22Rv1 (cell line): ENCODE measurements at regions not wholly inside any gene's neighbourhood (a gene's known extent, or its start where the extent isn't known, plus 50 kb on each side); places are given as distances from the start of the nearest gene placed in this dataset.

Experiments used
- ZFX ChIP-seq: fragments of 450-650 bp; IDR thresholded peaks from 2 replicates; pipeline ENCODE4 v1.6.1; 2017; ENCODE audit warnings: antibody characterized with exemption, borderline replicate concordance
- TF ChIP-seq, protein P1 (sequence below): fragments of 450-650 bp; IDR thresholded peaks from 2 replicates; pipeline ENCODE4 v1.5.1; 2017; ENCODE audit warnings: mild to moderate bottlenecking

DNA sequence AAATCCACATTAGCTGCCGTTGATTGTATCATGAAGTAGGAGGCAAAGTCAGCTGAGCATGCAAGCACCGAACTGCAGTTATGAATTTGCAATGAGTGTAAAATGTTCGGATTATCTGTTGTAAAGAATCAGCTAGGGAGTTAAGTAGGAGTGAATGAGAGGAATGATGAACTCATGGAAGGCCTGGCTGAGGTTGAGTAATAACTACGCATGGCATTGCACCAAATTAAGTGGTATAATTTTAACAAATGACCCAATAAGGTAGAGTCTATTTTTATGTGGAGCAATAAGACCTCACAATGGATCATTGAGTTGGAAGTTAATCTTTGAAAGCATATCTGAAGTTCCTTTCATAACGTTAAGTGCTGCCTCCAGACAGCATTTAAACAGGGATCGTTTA lies 288.2 kb upstream of the CHST9 start:
- TF ChIP-seq, protein P1, sequence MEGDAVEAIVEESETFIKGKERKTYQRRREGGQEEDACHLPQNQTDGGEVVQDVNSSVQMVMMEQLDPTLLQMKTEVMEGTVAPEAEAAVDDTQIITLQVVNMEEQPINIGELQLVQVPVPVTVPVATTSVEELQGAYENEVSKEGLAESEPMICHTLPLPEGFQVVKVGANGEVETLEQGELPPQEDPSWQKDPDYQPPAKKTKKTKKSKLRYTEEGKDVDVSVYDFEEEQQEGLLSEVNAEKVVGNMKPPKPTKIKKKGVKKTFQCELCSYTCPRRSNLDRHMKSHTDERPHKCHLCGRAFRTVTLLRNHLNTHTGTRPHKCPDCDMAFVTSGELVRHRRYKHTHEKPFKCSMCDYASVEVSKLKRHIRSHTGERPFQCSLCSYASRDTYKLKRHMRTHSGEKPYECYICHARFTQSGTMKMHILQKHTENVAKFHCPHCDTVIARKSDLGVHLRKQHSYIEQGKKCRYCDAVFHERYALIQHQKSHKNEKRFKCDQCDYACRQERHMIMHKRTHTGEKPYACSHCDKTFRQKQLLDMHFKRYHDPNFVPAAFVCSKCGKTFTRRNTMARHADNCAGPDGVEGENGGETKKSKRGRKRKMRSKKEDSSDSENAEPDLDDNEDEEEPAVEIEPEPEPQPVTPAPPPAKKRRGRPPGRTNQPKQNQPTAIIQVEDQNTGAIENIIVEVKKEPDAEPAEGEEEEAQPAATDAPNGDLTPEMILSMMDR, result no peak
- TF ChIP-seq ZFX, result no peak
